ENCODE measurements at regions not wholly inside any gene's neighbourhood (a gene's known extent, or its start where the extent isn't known, plus 50 kb on each side); places are given as distances from the start of the nearest gene placed in this dataset.
"Not testable (repeated sequence)": the region's sequence is repeated elsewhere in the genome, so short reads cannot be mapped to it uniquely, and the experiment has no call there.

GRCh38 chr2:111500536-111501062 lies 379.9 kb downstream of the BCL2L11 start:
- not testable (repeated sequence) for DNase-seq (ENCODE audit: low read depth)

DNA sequence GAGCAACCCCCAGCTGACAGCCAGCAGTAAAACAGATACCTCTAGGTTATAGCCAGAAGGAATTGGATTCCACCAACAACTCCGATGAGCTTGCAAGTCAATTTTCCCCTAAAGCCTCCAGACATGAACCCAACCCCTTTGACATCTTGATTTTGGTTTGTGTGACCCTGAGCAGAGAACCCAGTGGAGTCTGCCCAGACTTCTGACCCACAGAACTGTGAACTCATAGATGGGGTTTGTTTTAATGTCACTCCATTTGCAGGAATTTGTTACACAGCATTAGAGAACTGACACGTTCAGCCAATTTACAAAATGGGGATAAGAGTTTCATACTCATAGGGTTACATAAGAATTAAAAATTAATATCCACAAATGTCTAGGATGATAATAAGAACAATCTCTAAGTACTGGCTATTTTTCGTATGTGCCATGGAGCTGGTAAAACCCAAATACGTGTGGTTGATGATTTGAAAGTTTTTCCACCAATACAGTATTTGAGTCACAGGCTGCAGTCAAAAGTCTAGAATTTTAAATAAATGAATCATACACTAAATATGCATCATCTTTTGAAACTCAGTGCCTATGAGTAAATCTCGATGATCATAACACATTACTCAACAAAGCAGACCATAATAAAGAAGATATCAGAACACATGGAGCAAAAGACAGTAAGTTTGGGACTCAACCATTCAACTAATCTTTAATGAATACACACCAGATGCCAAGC lies 380.0 kb downstream of the ANAPC1 start:
- DNase-seq (ENCODE audit: low read depth) = not testable (repeated sequence)

DNA sequence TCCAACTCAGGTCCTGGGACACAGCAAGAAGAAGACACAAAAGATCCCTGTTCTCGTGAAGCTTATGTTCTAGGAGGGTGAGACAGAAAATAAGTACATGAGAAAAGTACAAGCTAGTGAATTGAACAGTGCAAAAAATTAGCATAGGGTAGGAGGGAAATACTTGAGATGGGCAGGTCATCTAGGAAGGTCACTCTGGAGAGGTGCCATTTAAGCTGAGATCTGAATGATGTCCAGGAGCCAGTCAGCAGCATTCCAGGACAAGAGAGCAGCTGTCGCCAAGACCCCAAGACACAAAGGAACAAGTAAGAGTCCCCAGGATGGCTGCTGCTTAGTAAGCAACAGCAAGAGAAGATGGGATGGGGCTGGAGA lies 379.4 kb downstream of the ANAPC1 start:
- DNase-seq (ENCODE audit: low read depth) = not testable (repeated sequence)

GRCh38 chr2:111505267-111505666 lies 378.7 kb downstream of the ANAPC1 start:
- DNase-seq (ENCODE audit: low read depth) = not testable (repeated sequence)

GRCh38 chr2:111506936-111507335 lies 377.1 kb downstream of the ANAPC1 start:
- DNase-seq (ENCODE audit: low read depth) = not testable (repeated sequence)

DNA sequence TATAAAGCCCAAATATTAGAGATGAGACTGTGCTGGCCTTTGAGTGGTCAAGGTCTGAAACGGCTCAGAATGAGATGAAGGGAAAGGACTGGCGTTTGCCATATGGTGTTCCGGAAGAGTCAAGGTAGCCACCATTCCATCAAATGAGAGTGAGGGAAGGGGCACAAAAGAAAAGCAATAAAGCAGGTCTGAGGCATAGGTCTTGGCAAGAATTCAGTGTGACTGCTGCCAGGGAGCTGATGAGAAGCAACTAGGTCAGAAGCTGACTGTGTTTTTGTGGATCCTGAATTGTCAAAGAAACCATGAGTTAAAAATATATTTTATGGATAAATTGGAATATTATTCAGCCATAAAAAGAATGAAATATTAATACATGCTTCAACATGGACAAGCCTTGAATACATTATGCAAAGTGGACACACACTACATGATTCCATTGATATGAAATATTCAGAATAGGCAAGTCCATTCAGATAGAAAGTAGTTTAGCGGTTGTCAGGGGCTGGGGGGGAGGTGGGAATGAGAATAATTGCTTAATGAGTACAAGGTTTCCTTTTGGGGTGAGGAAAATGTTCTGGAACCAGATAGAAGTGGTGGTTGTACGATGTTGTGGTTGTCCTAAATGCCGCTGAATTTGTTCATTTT lies 374.6 kb downstream of the ANAPC1 start:
- not testable (repeated sequence) for DNase-seq (ENCODE audit: low read depth)

DNA sequence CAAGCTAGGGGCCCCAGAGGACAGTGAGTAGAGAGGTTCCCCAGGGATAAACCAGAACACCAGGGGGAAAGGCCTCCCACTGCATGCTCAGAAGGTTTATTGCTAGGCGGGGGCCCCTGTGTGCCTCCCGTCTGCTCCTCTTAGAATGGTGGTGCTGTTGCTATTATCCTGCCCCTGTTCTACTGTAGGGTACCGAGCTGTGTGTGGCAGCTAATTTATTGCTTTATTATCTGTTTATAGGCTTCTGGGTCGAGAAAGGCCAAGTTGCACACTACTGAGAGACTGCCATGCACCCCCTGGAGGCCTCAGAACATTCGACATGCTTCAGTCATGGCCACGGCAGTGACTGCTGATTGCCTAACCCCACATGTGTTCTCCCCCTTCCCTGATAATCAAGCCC lies 373.6 kb downstream of the ANAPC1 start:
- not testable (repeated sequence) for DNase-seq (ENCODE audit: low read depth)

DNA sequence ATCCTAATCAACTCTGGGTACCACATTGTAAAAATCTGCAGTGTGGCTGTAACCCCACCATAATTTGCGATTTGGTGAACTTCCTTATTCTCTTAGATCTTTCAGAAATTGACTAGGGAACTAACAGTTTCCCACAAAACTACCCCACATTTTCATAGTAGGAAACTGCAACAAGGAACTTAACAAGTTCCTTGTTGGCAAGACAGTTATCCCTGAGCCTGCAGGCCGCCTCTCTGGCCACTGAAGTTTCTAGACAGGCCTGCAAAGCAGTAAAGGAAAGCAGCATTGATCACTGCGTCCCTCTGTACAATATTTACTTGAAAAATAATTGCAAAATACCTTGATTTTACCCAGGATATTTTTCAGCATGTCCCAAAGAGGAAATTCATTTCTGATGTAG lies 372.9 kb downstream of the ANAPC1 start:
- not testable (repeated sequence) for DNase-seq (ENCODE audit: low read depth)

- DNase-seq (ENCODE audit: low read depth) = not testable (repeated sequence)
These were observed 371.6 kb downstream of the ANAPC1 start for GRCh38 chr2:111512378-111512777.

DNA sequence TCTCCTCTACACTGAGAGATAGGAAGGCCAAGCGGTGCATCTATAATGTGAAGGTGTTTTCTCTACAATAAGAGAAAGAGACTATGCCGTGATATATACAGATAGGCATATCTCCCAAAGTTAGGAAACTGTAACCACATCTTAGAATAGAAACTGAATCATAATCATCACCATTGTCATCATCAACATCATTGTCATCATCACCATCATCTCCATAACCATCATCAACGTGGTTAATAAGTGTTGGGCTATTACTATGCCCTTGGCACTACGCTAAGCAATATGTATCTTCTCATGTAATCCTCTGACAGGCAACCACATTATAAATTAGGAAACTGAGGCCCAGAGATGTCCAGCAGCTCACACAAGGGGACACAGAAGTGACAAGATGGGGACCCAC lies 369.9 kb downstream of the ANAPC1 start:
- not testable (repeated sequence) for DNase-seq (ENCODE audit: low read depth)

DNA sequence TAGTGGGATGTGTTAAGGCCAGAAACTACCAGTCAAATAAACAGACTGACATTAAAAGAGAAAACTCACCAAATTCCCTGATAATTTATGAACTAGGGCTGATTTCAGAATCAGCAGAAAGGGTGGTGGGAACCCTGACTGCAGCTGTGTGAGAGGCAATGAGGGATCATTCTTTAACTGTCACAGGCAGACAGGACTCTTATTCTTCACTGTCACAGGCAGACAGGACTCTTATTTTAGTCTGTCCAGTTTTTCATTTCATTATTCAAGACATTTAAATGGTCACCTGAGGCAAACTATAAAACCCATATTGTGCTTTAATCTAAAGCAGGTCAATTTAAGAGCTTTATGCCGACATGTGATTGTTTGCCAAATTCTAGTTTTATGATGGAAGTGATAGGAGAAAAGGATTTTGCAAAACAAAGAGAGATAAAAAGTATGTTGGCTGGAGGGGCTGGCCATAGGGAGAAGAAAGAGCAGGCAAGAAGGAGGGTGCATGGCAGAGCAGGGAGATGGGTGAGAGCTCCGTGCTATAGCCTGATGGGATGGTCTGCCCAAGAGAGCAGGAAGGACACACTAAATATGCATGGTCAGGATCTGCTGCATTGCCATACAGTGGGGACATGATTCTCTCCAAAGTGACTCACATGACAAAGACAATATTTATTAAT lies 366.8 kb downstream of the ANAPC1 start:
- DNase-seq (ENCODE audit: low read depth) = not testable (repeated sequence)

DNA sequence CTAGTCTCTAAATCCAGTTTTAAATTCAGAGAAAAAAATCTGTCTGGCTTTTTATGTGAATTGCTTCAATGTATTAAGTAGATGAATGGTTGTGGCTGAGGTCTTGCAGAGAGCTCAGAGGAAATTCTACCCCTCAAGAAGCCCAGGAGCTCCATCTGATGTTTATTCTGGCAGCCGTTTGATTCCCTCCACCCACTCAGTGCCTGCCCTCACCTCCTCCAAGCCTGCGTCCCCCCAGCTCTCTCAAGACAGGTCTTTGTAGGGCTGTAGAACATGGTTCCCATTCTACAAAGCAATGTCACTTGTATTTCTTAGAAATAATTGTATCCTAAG lies 366.3 kb downstream of the ANAPC1 start:
- DNase-seq (ENCODE audit: low read depth) = not testable (repeated sequence)

- no peak for DNase-seq (ENCODE audit: low read depth)
These were observed 364.9 kb downstream of the ANAPC1 start for GRCh38 chr2:111519071-111519470.

- DNase-seq (ENCODE audit: low read depth) = no peak
These were observed 361.7 kb downstream of the ANAPC1 start for GRCh38 chr2:111522231-111522768.

- DNase-seq (ENCODE audit: low read depth) = no peak
These were observed 361.0 kb downstream of the ANAPC1 start for GRCh38 chr2:111523009-111523408.

DNA sequence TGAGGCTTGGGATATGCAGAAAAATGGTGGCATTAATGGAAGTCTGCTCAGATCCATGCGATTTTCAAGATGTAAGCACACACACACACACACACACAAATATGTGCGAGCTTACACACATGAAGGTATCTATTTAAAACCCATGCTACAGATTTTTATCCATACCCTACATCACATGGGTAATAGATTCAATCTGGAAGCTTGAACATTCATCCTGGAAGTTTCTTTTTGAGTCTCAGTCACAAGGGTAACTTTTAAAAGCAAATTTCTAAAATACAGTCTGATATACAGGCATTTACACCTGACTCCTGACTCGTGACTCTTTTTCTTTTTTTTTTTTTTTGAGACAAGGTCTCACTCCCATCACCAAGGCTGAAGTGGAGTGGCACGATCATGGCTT lies 359.0 kb downstream of the ANAPC1 start:
- DNase-seq (ENCODE audit: low read depth) = not testable (repeated sequence)

DNA sequence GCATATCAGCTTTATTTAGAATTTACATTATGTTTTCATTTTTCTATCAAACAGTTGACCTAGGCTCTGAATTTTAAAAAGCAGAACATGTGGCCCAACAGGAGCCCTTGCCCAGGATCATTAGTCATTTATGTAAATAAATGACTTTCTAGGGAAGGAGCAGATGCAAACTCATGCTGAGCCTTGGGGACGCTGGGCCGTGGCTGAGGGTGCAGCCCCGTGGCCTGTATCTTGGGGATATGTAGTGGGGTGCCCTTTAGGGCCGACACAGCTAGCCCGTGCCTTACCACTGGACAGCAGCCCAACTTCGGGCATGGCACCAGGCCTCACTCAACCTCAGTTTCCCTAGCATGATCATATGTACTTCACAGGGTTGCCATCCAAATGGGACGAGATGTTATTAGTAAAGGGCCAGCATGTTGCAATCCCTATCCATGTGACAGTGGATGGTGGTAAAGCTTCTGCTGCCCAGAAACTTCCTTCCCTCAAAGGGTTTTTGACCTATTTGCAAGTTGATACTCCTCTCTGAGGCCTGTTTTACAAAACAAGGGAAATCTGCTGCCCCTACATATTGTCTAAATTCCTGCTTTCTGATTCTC lies 357.9 kb downstream of the ANAPC1 start:
- DNase-seq (ENCODE audit: low read depth) = not testable (repeated sequence)

- not testable (repeated sequence) for DNase-seq (ENCODE audit: low read depth)
These were observed 356.1 kb downstream of the ANAPC1 start for GRCh38 chr2:111527707-111528400.

DNA sequence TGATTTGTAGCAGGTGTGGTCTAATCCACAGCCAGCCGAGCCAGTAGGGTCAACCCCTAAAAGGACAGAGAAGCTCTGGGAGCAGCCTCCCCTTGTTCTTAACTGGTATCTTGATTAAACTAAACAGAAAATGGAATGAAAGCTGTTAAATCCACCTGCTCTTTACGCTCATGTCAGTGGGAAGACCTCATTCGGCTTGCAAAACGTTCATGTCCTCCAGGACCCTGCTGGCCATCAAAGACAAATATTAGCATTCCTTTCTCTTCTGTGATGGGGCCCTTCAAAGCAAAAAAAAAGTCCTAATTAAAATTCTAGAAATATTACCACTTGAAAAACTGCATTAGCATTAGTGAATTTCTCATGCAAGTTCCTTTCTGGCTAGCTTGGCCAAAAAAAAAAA lies 355.0 kb downstream of the ANAPC1 start:
- not testable (repeated sequence) for DNase-seq (ENCODE audit: low read depth)

DNA sequence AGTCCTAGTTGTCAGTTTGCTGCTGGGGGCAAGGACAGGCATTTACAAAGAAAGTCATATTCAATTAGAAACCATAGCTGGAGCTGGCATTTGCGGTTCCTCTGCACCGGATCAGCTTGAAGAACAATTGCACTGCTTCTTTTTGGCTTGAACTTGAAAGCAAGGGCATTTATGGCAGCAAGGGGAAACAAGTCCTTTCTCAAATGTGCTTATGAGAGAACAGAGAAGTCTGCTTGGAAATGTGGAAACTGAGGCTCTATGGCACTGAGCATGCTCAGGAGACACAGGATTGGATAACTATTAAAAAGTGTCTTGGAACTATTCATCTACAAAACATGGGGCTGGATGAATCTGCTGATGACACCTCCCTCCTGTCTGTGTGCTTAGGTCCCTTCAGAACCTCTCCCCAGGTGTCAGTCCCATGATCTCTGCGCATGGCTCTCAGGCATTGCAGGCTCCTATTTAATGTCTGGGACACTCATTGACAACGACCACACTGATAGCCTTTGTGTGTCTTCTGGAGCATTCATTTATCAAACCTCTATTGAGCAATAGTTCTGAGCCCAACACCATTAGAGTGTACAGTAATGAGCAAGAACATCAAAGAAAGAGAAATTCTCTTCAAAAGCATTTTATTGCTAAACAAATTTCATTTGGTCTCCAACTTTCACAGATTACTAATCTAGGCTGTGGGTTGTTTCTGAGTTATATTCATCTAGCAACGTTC lies 353.6 kb downstream of the ANAPC1 start:
- DNase-seq (ENCODE audit: low read depth) = not testable (repeated sequence)

Measured in T follicular helper cell (primary cell).